ENCODE measurements at regions not wholly inside any gene's neighbourhood (a gene's known extent, or its start where the extent isn't known, plus 50 kb on each side); places are given as distances from the start of the nearest gene placed in this dataset.
"Not testable (repeated sequence)": the region's sequence is repeated elsewhere in the genome, so short reads cannot be mapped to it uniquely, and the experiment has no call there.

GRCh38 chrX:121172703-121173102 is 125.3 kb downstream of the GLUD2 start:
- Mint-ChIP-seq H3K36me3 (ENCODE audit: insufficient read depth) (peaks cover 12% of the 10 kb centered on the region), H3K27me3 (no peaks in the 10 kb centered on the region), H3K4me1 (ENCODE audit: low read depth) (no peaks in the 10 kb centered on the region), H3K27ac (no peak overlapping the region), H3K9me3 (ENCODE audit: low read depth) (peaks cover 34% of the 10 kb centered on the region), H3K4me3 (ENCODE audit: low read depth) (no peak overlapping the region)
- TF ChIP-seq, protein P1, sequence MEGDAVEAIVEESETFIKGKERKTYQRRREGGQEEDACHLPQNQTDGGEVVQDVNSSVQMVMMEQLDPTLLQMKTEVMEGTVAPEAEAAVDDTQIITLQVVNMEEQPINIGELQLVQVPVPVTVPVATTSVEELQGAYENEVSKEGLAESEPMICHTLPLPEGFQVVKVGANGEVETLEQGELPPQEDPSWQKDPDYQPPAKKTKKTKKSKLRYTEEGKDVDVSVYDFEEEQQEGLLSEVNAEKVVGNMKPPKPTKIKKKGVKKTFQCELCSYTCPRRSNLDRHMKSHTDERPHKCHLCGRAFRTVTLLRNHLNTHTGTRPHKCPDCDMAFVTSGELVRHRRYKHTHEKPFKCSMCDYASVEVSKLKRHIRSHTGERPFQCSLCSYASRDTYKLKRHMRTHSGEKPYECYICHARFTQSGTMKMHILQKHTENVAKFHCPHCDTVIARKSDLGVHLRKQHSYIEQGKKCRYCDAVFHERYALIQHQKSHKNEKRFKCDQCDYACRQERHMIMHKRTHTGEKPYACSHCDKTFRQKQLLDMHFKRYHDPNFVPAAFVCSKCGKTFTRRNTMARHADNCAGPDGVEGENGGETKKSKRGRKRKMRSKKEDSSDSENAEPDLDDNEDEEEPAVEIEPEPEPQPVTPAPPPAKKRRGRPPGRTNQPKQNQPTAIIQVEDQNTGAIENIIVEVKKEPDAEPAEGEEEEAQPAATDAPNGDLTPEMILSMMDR (IDR thresholded peaks at IDR 0.05; ENCODE audit: unreplicated experiment) = no peak
- DNase-seq (ENCODE audit: low spot score, unreplicated experiment) = no peak

GRCh38 chrX:121179972-121180371 is 132.6 kb downstream of the GLUD2 start:
- no peak for DNase-seq (ENCODE audit: low spot score, unreplicated experiment)
- Mint-ChIP-seq H3K27me3 (no peaks in the 10 kb centered on the region), H3K9me3 (ENCODE audit: low read depth) (peaks cover 56% of the 10 kb centered on the region), H3K4me1 (ENCODE audit: low read depth) (no peaks in the 10 kb centered on the region), H3K36me3 (ENCODE audit: insufficient read depth) (peaks cover 19% of the 10 kb centered on the region), H3K27ac (no peak overlapping the region), H3K4me3 (ENCODE audit: low read depth) (no peak overlapping the region)
- TF ChIP-seq, protein P1 (IDR thresholded peaks at IDR 0.05; ENCODE audit: unreplicated experiment) = no peak

GRCh38 chrX:121191779-121192178 is 144.4 kb downstream of the GLUD2 start:
- DNase-seq (ENCODE audit: low spot score, unreplicated experiment) = no peak
- no peaks in the 10 kb centered on the region for H3K27me3 Mint-ChIP-seq
- no peak overlapping the region for H3K4me3 Mint-ChIP-seq (ENCODE audit: low read depth)
- peaks cover 27% of the 10 kb centered on the region for H3K9me3 Mint-ChIP-seq (ENCODE audit: low read depth)
- no peak overlapping the region for H3K27ac Mint-ChIP-seq
- no peaks in the 10 kb centered on the region for H3K36me3 Mint-ChIP-seq (ENCODE audit: insufficient read depth)
- TF ChIP-seq, protein P1 (IDR thresholded peaks at IDR 0.05; ENCODE audit: unreplicated experiment) = no peak
- peaks cover 3% of the 10 kb centered on the region for H3K4me1 Mint-ChIP-seq (ENCODE audit: low read depth)

DNA sequence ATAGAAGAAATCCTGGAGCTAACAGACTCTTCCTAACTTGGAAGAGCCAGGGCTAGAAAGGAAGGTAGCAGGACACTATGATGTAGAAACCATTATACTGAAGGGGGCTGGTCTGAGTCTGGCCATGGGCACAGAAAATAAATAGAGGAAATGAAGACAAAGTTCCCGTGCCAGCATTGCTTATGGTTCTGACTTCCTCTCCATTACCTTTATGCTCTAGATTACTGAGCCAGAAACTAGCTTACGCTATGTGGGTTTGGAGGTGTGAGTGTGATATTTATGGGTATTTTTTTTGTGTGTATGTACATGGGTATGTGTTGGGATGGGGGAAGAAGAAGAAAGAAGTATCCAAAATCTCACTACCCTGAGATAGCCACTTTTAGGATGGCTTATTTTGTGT is 148.3 kb downstream of the GLUD2 start:
- peaks cover 3% of the 10 kb centered on the region for H3K4me1 Mint-ChIP-seq (ENCODE audit: low read depth)
- no peak overlapping the region for H3K4me3 Mint-ChIP-seq (ENCODE audit: low read depth)
- peaks cover 30% of the 10 kb centered on the region for H3K9me3 Mint-ChIP-seq (ENCODE audit: low read depth)
- no peaks in the 10 kb centered on the region for H3K36me3 Mint-ChIP-seq (ENCODE audit: insufficient read depth)
- H3K27me3 Mint-ChIP-seq = no peaks in the 10 kb centered on the region
- TF ChIP-seq, protein P1 (IDR thresholded peaks at IDR 0.05; ENCODE audit: unreplicated experiment) = no peak
- H3K27ac Mint-ChIP-seq = no peak overlapping the region
- DNase-seq (ENCODE audit: low spot score, unreplicated experiment) = no peak

DNA sequence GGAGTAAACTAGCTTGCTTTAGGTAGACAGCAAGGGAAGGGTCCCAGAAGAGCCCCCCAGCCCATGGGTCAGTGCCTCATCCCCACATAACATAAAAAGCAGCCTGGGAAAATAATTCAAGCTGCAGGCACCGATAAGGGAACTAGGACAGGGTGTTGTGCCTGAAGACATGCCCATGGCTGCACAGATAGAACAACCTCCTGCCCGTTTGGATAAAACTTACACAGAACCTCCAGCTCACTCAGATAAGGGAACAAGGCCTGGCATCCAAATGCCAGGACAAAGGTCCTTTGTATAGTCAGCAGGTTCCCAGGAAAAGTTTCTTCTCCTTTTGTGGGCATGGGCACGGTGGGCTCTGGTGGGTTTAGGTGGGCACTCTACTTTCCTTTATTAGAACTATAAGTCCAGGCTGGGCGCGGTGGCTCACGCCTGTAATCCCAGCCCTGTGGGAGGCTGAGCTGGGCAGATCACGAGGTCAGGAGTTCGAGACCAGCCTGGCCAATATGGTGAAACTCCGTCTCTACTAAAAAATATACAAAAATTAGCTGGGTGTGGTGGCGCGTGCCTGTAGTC is 149.5 kb downstream of the GLUD2 start:
- peaks cover 36% of the 10 kb centered on the region for H3K9me3 Mint-ChIP-seq (ENCODE audit: low read depth)
- DNase-seq (ENCODE audit: low spot score, unreplicated experiment); H3K4me1 Mint-ChIP-seq (ENCODE audit: low read depth); H3K27me3 Mint-ChIP-seq; H3K36me3 Mint-ChIP-seq (ENCODE audit: insufficient read depth); H3K4me3 Mint-ChIP-seq (ENCODE audit: low read depth); H3K27ac Mint-ChIP-seq: not testable (repeated sequence)

DNA sequence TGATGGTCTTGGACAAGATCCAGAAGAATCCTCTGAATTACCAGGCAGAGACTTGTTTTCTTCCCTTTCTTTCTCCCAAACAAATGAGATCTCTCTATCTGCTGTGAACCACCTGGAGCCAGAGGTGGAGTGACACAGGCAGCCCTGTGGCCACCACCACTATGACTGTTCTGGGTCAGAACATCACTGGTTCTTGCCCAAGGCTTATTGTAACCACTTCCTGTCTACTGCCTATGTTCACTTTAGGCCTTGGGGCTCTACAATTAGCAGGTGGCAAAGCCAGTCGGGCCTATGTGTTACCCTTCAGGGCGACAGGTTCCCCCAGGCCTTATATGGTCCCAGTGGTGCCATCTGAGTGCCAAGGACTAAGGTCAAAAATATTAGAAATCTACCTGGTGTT is 161.2 kb downstream of the GLUD2 start:
- peaks cover 59% of the 10 kb centered on the region for H3K9me3 Mint-ChIP-seq (ENCODE audit: low read depth)

More for the DNA sequence above, 161.2 kb downstream of the GLUD2 start:
- no peak for DNase-seq (ENCODE audit: low spot score, unreplicated experiment)
- no peak overlapping the region for H3K27ac Mint-ChIP-seq
- H3K27me3 Mint-ChIP-seq = no peaks in the 10 kb centered on the region
- TF ChIP-seq, protein P1 (IDR thresholded peaks at IDR 0.05; ENCODE audit: unreplicated experiment) = no peak
- no peak overlapping the region for H3K4me3 Mint-ChIP-seq (ENCODE audit: low read depth)
- H3K36me3 Mint-ChIP-seq (ENCODE audit: insufficient read depth) = peaks cover 4% of the 10 kb centered on the region
- no peaks in the 10 kb centered on the region for H3K4me1 Mint-ChIP-seq (ENCODE audit: low read depth)

Data from progenitor cell of endocrine pancreas (in vitro differentiated cells).